Activated T-helper 17 cell treated with anti-CD3 and anti-CD28 coated beads, Interleukin-2, amount 50 U/mL, for 72 hours (primary cell): ENCODE measurements at regions not wholly inside any gene's neighbourhood (a gene's known extent, or its start where the extent isn't known, plus 50 kb on each side); places are given as distances from the start of the nearest gene placed in this dataset.

Experiments
- ATAC-seq: fragments of 150-1000 bp; cut with Tn5 transposase; replicated peaks from 2 replicates; pipeline ENCODE4 v1.10.0; 2021; ENCODE audit warnings: mild to moderate bottlenecking, moderate library complexity
- H3K27ac Mint-ChIP-seq: one replicate; pipeline ENCODE4 v1.8.0; 2022; ENCODE audit warnings: mixed read lengths
- H3K27me3 Mint-ChIP-seq: one replicate; pipeline ENCODE4 v1.8.0; 2022; ENCODE audit warnings: mixed read lengths
- H3K36me3 Mint-ChIP-seq: one replicate; pipeline ENCODE4 v1.8.0; 2022; ENCODE audit warnings: low read depth, mild to moderate bottlenecking, mixed read lengths
- H3K4me1 Mint-ChIP-seq: one replicate; pipeline ENCODE4 v1.8.0; 2022; ENCODE audit warnings: mixed read lengths
- H3K4me3 Mint-ChIP-seq: one replicate; pipeline ENCODE4 v1.8.0; 2022; ENCODE audit warnings: mild to moderate bottlenecking, mixed read lengths
- H3K9me3 Mint-ChIP-seq: one replicate; pipeline ENCODE4 v1.8.0; 2022; ENCODE audit warnings: mixed read lengths

DNA sequence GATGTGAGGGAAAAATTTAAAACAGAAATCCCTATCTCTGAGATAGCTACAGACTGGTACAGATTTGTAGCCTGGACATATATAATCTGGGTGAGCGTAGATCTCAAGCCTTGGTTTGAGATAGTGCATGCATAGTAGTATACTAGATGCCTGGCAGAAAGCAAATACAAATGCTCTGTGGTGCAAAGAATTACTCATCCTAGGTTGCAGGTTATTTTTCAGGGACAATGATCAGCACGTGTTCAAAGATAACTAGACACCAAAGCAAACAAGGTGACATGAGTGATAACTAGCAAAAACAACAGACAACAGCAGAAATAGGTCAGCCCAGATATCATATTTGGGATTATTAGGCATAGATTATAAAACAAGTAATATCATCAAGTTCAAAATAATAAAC, 292.5 kb downstream of the HLX start:
- H3K27ac Mint-ChIP-seq = no peak overlapping the region
- H3K4me3 Mint-ChIP-seq = no peak overlapping the region
- H3K36me3 Mint-ChIP-seq = no peaks in the 10 kb centered on the region
- H3K27me3 Mint-ChIP-seq = peaks cover 12% of the 10 kb centered on the region
- H3K9me3 Mint-ChIP-seq = peaks cover 6% of the 10 kb centered on the region
- H3K4me1 Mint-ChIP-seq = no peaks in the 10 kb centered on the region
- no peak for ATAC-seq

DNA sequence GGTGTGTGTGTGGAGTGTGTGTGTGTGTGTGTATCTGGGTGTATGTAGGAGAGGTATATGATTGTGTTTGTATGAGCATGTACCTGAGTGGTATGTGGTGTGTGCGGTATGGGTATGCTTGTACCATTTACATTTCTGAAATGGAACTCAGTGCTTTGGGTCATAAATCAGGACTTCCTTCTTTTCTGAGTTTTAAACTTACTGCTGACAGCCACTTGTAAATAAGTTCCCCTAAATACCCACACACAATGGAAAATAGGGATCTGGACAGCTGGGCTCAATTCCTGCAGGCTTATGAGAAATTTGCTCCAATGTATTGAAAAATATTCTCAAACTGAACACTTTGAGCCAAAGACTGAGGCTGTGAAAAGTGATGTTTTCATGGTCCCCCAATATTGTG, 293.6 kb downstream of the HLX start:
- Mint-ChIP-seq H3K36me3 (no peaks in the 10 kb centered on the region), H3K27me3 (peaks cover 6% of the 10 kb centered on the region), H3K4me3 (no peak overlapping the region), H3K4me1 (no peaks in the 10 kb centered on the region), H3K27ac (no peak overlapping the region), H3K9me3 (peaks cover 6% of the 10 kb centered on the region)
- no peak for ATAC-seq

- H3K4me1 Mint-ChIP-seq = no peaks in the 10 kb centered on the region
- no peaks in the 10 kb centered on the region for H3K36me3 Mint-ChIP-seq
- peaks cover 6% of the 10 kb centered on the region for H3K9me3 Mint-ChIP-seq
- H3K27ac Mint-ChIP-seq = no peak overlapping the region
- peaks cover 15% of the 10 kb centered on the region for H3K27me3 Mint-ChIP-seq
- H3K4me3 Mint-ChIP-seq = no peak overlapping the region
- ATAC-seq = no peak
Measured at GRCh38 chr1:221174330-221174993, 295.2 kb downstream of the HLX start.

DNA sequence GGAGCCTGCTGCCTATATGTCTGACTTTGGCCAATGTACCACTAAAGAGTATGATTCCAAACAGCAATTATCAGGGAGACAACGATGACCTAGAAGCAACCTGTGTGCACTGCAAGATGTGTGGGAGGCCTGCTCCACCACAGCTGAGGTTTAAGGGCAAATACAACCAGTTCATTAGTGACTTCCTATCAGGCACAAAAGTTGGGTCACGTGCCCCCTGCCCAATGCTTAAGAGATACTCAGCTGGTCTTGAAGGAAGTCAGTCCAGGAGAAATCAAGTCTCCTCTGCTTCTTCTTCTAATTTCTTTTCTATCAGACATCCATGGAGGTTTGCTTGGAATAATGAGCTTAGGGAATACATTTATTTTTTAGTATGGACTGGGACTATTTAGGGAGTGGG, 296.0 kb downstream of the HLX start:
- Mint-ChIP-seq H3K27me3 (peaks cover 20% of the 10 kb centered on the region), H3K36me3 (no peaks in the 10 kb centered on the region), H3K9me3 (peaks cover 6% of the 10 kb centered on the region), H3K4me3 (no peak overlapping the region), H3K4me1 (no peaks in the 10 kb centered on the region), H3K27ac (no peak overlapping the region)
- ATAC-seq = no peak

GRCh38 chr1:221180704-221181368, 301.6 kb downstream of the HLX start:
- no peak overlapping the region for H3K4me3 Mint-ChIP-seq
- no peaks in the 10 kb centered on the region for H3K36me3 Mint-ChIP-seq
- H3K27me3 Mint-ChIP-seq = peaks cover 39% of the 10 kb centered on the region
- H3K4me1 Mint-ChIP-seq = no peaks in the 10 kb centered on the region
- no peak for ATAC-seq
- no peaks in the 10 kb centered on the region for H3K9me3 Mint-ChIP-seq
- no peak overlapping the region for H3K27ac Mint-ChIP-seq

DNA sequence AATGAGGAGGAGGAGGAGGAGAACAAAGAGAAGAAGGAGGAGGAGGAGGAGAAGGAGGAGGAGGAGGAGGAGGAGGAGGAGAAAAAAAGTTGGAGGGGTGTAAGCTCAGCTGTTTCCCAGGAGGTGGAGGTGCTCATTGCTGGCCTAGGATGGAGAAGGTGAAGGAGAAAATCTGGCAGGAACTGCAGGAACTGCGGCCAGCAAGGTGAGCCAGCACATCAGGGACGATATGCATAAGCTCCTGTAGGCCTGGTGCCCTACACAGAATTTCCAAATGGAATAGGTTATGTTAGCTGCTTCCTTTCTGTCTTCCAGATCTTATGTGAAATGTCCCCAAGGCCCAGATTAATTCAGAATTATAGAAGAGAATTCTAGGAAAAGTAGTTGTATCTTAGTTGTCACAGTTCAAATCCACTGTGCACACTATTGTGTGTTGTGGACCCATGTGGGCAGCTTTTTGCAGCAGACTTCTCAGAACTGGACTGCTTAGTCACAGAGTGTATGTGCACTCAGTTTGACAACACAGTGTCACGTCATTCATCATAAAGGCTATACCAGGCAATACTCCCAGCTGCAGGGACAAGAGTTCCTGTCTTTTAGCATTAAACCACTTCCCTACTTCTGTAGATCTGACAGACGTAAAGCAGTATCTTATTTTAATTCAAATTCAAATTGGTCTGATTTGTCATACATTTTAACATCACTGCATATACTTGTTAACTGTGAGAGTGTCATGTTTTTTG, 303.7 kb downstream of the HLX start:
- H3K9me3 Mint-ChIP-seq = no peaks in the 10 kb centered on the region
- no peaks in the 10 kb centered on the region for H3K4me1 Mint-ChIP-seq
- H3K36me3 Mint-ChIP-seq = no peaks in the 10 kb centered on the region
- H3K27me3 Mint-ChIP-seq = peaks cover 36% of the 10 kb centered on the region
- H3K4me3 Mint-ChIP-seq = no peak overlapping the region
- ATAC-seq = peak; percentile 42
- H3K27ac Mint-ChIP-seq = no peak overlapping the region

DNA sequence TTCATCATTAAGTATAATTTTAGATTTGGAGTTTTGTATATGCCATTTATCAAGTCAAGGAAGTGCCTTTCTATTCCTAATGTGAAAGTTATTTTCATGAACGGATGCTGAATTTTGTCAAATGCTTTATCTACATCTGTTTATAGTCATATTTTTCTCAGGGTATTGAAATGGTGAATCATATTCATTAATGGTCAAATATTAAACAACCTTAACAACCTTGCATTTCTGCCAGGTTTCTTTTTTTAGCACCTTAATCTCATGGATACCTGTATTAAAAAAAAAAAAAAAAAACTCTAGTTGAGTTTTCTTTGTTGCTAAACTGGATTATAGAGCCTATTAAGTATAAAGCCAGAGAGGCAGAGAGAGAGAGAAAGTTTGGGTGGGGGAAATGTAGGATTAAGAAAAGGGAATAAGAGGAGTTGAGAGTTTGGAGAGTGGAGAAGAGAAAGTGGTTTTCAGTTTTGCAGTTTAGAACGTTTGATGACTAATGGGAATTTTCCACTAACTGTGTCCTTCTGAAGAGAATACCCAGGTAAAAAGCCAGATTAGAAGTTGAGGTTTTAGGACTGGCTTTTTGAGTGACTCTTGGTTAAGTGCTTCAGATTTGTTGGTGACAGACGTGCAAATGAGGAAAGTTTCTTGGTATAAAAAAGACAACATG, 305.0 kb downstream of the HLX start:
- Mint-ChIP-seq H3K27ac (no peak overlapping the region), H3K36me3 (no peaks in the 10 kb centered on the region), H3K4me3 (no peak overlapping the region), H3K9me3 (no peaks in the 10 kb centered on the region), H3K27me3 (peaks cover 29% of the 10 kb centered on the region), H3K4me1 (no peaks in the 10 kb centered on the region)
- no peak for ATAC-seq

DNA sequence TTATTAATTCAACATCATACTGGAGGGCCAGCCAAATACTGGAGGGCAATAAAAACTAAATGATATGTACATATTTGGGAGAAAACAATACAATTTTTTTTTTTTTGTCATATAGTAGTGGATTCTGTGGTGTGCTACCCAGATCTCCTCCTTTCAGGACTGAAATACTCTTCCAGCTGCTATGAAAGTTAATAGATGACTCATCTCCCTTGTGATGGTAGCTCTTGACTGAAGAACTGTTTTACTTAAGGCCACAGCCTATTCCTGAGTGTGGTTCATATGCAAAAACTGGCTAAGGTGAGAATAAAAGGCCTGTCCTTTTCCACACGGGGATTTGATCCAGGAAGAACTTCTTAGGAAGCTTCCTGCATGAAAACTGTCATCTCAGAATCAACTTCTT, 307.9 kb downstream of the HLX start:
- Mint-ChIP-seq H3K4me1 (no peaks in the 10 kb centered on the region), H3K27me3 (peaks cover 18% of the 10 kb centered on the region), H3K9me3 (no peaks in the 10 kb centered on the region), H3K36me3 (no peaks in the 10 kb centered on the region), H3K4me3 (no peak overlapping the region), H3K27ac (no peak overlapping the region)
- no peak for ATAC-seq

DNA sequence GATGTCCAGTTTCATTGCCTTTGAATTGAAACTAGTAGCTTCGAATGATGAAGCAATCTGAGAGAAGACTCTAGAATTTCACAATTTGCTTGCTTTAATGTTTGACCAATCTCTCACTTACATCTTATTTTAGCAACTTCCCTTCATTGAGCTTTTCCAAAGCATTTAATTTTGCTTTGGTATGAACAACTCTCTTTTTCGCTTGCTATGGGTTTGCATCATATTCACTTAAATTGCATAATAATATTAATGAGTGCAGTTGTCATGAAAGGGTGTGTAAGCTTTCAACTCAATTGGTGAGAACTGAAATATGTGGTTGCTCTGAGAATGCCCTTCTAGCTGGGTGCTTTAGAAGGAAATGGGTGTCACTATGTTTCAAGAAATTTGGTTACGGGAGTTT, 309.2 kb downstream of the HLX start:
- H3K36me3 Mint-ChIP-seq = no peaks in the 10 kb centered on the region
- peaks cover 6% of the 10 kb centered on the region for H3K27me3 Mint-ChIP-seq
- no peaks in the 10 kb centered on the region for H3K4me1 Mint-ChIP-seq
- no peak overlapping the region for H3K4me3 Mint-ChIP-seq
- no peak for ATAC-seq
- no peak overlapping the region for H3K27ac Mint-ChIP-seq
- H3K9me3 Mint-ChIP-seq = no peaks in the 10 kb centered on the region

- no peaks in the 10 kb centered on the region for H3K9me3 Mint-ChIP-seq
Measured at GRCh38 chr1:221190249-221190648, 311.0 kb downstream of the HLX start.

GRCh38 chr1:221192055-221192454, 312.8 kb downstream of the HLX start:
- H3K4me3 Mint-ChIP-seq = no peak overlapping the region
- ATAC-seq = no peak

More at GRCh38 chr1:221190249-221190648, 311.0 kb downstream of the HLX start:
- Mint-ChIP-seq H3K36me3 (no peaks in the 10 kb centered on the region), H3K27ac (no peak overlapping the region), H3K27me3 (no peaks in the 10 kb centered on the region), H3K4me3 (no peak overlapping the region), H3K4me1 (no peaks in the 10 kb centered on the region)
- no peak for ATAC-seq

DNA sequence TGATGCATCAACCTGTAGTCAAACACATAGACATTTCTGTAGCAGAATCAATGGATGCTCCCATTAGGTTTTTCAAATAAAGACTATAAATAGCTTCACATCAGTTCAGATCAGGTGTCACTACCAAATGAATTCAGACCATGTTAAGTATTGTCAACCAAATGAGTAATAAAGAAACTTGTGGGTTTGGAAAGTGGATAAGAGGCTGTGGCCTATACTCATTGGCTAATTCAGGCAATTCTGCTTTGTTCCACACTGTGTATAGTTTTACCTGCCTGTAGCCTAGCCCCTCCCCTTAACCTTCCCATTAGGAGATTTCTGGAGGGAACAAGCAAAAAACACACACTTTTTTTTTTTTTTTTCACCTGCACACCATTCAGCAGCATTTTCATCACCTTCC, 321.2 kb downstream of the HLX start:
- Mint-ChIP-seq H3K27ac (no peak overlapping the region), H3K36me3 (no peaks in the 10 kb centered on the region), H3K27me3 (peaks cover 6% of the 10 kb centered on the region), H3K4me1 (no peaks in the 10 kb centered on the region), H3K4me3 (no peak overlapping the region), H3K9me3 (peaks cover 4% of the 10 kb centered on the region)
- ATAC-seq = peak; percentile 60

More at GRCh38 chr1:221192055-221192454, 312.8 kb downstream of the HLX start:
- H3K36me3 Mint-ChIP-seq = no peaks in the 10 kb centered on the region
- H3K9me3 Mint-ChIP-seq = peaks cover 4% of the 10 kb centered on the region
- peaks cover 6% of the 10 kb centered on the region for H3K27me3 Mint-ChIP-seq
- no peaks in the 10 kb centered on the region for H3K4me1 Mint-ChIP-seq
- no peak overlapping the region for H3K27ac Mint-ChIP-seq

GRCh38 chr1:221201773-221202172, 322.5 kb downstream of the HLX start:
- H3K9me3 Mint-ChIP-seq = no peaks in the 10 kb centered on the region
- ATAC-seq = no peak
- H3K36me3 Mint-ChIP-seq = no peaks in the 10 kb centered on the region
- no peak overlapping the region for H3K4me3 Mint-ChIP-seq
- H3K27ac Mint-ChIP-seq = no peak overlapping the region
- H3K27me3 Mint-ChIP-seq = peaks cover 3% of the 10 kb centered on the region
- H3K4me1 Mint-ChIP-seq = no peaks in the 10 kb centered on the region

DNA sequence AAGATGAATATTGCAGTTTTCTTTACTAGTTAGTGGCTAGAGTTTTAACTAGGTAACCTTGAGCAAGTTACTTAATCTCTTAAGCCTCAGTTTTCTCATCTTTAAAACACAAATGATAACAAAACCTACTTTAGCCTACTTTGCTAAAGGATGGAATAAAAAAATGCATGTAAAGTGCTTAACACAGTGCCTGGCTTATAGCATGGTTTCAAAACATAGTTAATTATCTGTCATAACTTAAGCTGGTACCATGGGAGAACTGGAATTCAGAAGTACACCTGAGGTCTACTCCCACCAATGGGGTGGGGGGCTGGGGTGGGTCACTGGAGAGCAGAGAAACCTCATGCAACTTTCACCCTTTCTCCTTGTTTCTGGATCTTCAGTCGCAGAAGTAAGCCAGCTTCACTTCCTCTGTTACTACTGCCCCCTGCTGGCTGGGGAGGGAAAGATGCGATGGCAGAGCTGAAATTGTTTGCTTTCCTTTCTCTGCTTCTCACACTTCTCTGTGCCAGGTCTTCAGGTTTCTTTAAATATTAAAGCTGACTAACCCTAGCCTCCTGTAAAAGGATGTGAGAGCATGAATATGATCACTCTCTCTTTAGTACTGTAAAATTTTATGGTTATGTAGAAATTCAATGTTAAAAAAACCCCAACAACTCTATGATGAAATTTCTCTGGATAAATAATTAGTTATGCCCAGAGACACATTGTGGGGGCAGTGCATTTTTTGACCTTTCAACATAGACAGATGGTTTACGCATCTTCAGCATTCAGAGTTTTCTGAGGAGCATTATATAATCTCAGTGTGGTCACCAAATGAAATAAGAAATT, 324.2 kb downstream of the HLX start:
- H3K27me3 Mint-ChIP-seq = peaks cover 6% of the 10 kb centered on the region
- no peak for ATAC-seq
- no peaks in the 10 kb centered on the region for H3K9me3 Mint-ChIP-seq
- H3K27ac Mint-ChIP-seq = no peak overlapping the region
- H3K4me1 Mint-ChIP-seq = no peaks in the 10 kb centered on the region
- no peak overlapping the region for H3K4me3 Mint-ChIP-seq
- no peaks in the 10 kb centered on the region for H3K36me3 Mint-ChIP-seq
